Tibial nerve (tissue), 4 donors: ENCODE measurements at regions not wholly inside any gene's neighbourhood (a gene's known extent, or its start where the extent isn't known, plus 50 kb on each side); places are given as distances from the start of the nearest gene placed in this dataset.
A peak's percentile ranks its signal among the peaks of the same experiment; 100 is the strongest.

Experiments
- DNase-seq, 2 donors: peaks; one replicate each; pipeline ENCODE4 v3.0.0-alpha.2; 2019; ENCODE audit warnings: low spot score in 2 of 2
- H3K27ac ChIP-seq, 4 donors: fragments of 200-600 bp; sonication (generic) in 3 of 4; one replicate each; pipeline ENCODE4 v1.5.1; 2017 to 2019; ENCODE audit warnings: mild to moderate bottlenecking in 1 of 4
- H3K27me3 ChIP-seq, 2 donors: fragments of 200-600 bp; sonication (generic) in 1 of 2; one replicate each; pipeline versions ENCODE4 v1.5.1 to v1.6.0; 2017 to 2019
- H3K36me3 ChIP-seq, 3 donors: fragments of 200-600 bp; sonication (generic); one replicate each; pipeline ENCODE4 v1.5.1; 2018 to 2019
- H3K4me1 ChIP-seq, 4 donors: fragments of 200-600 bp; sonication (generic) in 3 of 4; one replicate each; pipeline ENCODE4 v1.5.1; 2017 to 2019
- H3K4me3 ChIP-seq, 4 donors: fragments of 200-600 bp; sonication (generic) in 3 of 4; one replicate each; pipeline ENCODE4 v1.5.1; 2017 to 2019; ENCODE audit warnings: mild to moderate bottlenecking in 1 of 4, moderate library complexity in 1 of 4
- H3K9me3 ChIP-seq, 4 donors: fragments of 200-600 bp; sonication (generic) in 3 of 4; one replicate each; pipeline ENCODE4 v1.5.1; 2017 to 2019
- EP300 ChIP-seq, 2 donors: sonication (generic); formaldehyde crosslinking; IDR thresholded peaks; one replicate each; pipeline ENCODE4 v1.6.1; 2017; ENCODE audit warnings: antibody characterized with exemption in 2 of 2, mild to moderate bottlenecking in 1 of 2
- POLR2A ChIP-seq, 2 donors: fragments of 450-650 bp; IDR thresholded peaks; one replicate each; pipeline ENCODE4 v1.6.1; 2017; ENCODE audit warnings: antibody characterized with exemption in 2 of 2, mild to moderate bottlenecking in 2 of 2, moderate library complexity in 2 of 2
- WGBS, 2 donors: methylation state at CpG; one replicate each; pipeline ENCODE4 v1.1.5; 2018; 5-methylcytosine and 5-hydroxymethylcytosine counted together
- TF ChIP-seq, protein P1 (sequence below), 5 experiments: fragments of 200-600 bp in 3 of 5; fragments of 450-650 bp in 2 of 5; sonication (generic) in 3 of 5; IDR thresholded peaks; one replicate each; pipeline ENCODE4 v1.5.1; 2016 to 2019; ENCODE audit warnings: antibody characterized with exemption in 5 of 5, mild to moderate bottlenecking in 3 of 5, moderate library complexity in 2 of 5

DNA sequence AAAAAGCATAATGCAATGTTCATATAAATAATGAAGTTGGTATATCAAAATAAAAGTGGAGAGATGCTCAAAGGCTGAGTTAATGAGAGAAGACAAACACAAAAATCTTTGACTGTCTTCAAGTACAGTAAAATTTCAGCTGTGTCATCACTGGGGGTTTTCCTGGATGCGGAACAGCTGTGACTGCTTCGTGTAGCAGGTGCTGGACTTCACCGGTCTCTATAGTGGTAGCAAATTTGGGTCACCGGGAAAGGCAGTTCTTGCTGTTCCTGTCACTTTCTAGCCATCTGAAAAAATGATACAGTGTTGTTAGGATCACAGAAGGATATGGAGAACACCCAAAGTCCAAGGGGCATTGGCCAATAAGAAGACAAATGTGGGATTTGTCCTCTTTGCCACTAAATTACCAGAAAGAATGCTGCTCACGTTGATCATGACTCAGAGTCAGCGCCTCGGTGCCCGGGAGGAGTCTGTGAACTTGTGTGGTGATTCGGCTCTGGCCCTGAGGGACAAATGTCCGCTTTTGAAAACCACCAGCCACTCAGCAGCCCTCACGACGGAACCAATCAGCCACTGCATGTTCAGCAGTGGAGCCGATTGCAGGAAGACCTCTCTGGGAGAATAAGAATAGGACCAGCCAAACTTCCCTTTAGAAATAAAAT, 230.1 kb upstream of the FAT1 start:
- DNase-seq, result peak; percentile 39 to 57
- H3K4me1 ChIP-seq, result no peaks in the 10 kb centered on the region
- H3K9me3 ChIP-seq, result no peaks in the 10 kb centered on the region
- no peak overlapping the region for H3K4me3 ChIP-seq
- WGBS, 2 donors, result 60 to 83% methylated on average over 13 of the region's 13 CpGs
- H3K36me3 ChIP-seq, result no peaks in the 10 kb centered on the region
- TF ChIP-seq, protein P1, sequence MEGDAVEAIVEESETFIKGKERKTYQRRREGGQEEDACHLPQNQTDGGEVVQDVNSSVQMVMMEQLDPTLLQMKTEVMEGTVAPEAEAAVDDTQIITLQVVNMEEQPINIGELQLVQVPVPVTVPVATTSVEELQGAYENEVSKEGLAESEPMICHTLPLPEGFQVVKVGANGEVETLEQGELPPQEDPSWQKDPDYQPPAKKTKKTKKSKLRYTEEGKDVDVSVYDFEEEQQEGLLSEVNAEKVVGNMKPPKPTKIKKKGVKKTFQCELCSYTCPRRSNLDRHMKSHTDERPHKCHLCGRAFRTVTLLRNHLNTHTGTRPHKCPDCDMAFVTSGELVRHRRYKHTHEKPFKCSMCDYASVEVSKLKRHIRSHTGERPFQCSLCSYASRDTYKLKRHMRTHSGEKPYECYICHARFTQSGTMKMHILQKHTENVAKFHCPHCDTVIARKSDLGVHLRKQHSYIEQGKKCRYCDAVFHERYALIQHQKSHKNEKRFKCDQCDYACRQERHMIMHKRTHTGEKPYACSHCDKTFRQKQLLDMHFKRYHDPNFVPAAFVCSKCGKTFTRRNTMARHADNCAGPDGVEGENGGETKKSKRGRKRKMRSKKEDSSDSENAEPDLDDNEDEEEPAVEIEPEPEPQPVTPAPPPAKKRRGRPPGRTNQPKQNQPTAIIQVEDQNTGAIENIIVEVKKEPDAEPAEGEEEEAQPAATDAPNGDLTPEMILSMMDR (IDR thresholded peaks at IDR 0.05), result no peak
- TF ChIP-seq EP300 (IDR thresholded peaks at IDR 0.05) (no peak), POLR2A (IDR thresholded peaks at IDR 0.05) (no peak)
- H3K27ac ChIP-seq, result no peak overlapping the region
- H3K27me3 ChIP-seq, result no peaks in the 10 kb centered on the region

DNA sequence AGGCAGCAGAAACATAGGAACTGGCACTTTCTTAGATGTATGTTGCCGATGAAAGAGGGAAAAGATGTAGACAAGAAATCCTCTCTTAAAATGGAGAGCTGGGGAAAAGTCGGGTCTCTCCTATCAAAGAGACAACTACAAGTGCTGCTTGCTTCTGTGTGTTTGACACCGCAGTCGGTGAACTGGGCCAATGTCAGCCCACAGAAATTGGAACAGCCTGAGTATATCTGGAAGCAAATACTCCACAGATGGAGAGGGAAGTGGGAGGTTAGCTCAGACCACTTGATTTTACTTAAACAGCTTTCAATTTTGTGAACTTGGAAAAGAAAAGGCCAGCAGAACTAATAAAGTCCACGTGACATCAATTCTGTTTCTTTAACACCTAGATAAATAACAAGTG, 230.9 kb upstream of the FAT1 start:
- Histone ChIP-seq H3K4me3 (no peak overlapping the region), H3K4me1 (no peaks in the 10 kb centered on the region), H3K9me3 (no peaks in the 10 kb centered on the region), H3K36me3 (no peaks in the 10 kb centered on the region), H3K27ac (no peak overlapping the region), H3K27me3 (no peaks in the 10 kb centered on the region)
- 66 to 72% methylated on average over 5 of the region's 5 CpGs for WGBS, 2 donors
- DNase-seq, result no peak
- TF ChIP-seq, protein P1 (IDR thresholded peaks at IDR 0.05), result no peak
- no peak for TF ChIP-seq EP300 (IDR thresholded peaks at IDR 0.05)
- TF ChIP-seq POLR2A (IDR thresholded peaks at IDR 0.05), result no peak

DNA sequence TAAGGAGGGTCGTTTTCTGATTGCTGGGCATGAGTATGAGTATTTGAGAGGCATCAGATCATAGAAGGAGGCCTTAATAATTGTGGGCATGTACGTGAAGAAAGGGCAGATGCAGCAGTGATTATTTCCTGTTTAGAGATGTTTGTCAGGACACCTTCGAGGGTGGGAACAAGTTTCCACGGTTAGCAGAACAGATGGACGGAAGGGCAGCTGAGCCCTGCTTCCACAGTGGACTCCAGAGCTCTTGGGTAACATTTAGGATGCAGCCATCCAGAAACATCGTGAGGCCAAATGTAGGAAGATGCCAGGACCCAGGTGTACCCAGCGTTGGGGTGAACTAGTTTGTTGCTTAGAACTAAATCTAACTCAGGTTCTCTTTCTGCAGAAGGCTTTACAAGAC, 231.3 kb upstream of the FAT1 start:
- no peaks in the 10 kb centered on the region for H3K36me3 ChIP-seq
- H3K4me3 ChIP-seq, result no peak overlapping the region
- 75 to 76% methylated on average over 7 of the region's 7 CpGs for WGBS, 2 donors
- H3K27me3 ChIP-seq, result no peaks in the 10 kb centered on the region
- no peaks in the 10 kb centered on the region for H3K4me1 ChIP-seq
- H3K9me3 ChIP-seq, result no peaks in the 10 kb centered on the region
- DNase-seq, result no peak
- no peak for TF ChIP-seq EP300 (IDR thresholded peaks at IDR 0.05)
- no peak for TF ChIP-seq POLR2A (IDR thresholded peaks at IDR 0.05)
- TF ChIP-seq, protein P1 (IDR thresholded peaks at IDR 0.05), result no peak
- no peak overlapping the region for H3K27ac ChIP-seq

DNA sequence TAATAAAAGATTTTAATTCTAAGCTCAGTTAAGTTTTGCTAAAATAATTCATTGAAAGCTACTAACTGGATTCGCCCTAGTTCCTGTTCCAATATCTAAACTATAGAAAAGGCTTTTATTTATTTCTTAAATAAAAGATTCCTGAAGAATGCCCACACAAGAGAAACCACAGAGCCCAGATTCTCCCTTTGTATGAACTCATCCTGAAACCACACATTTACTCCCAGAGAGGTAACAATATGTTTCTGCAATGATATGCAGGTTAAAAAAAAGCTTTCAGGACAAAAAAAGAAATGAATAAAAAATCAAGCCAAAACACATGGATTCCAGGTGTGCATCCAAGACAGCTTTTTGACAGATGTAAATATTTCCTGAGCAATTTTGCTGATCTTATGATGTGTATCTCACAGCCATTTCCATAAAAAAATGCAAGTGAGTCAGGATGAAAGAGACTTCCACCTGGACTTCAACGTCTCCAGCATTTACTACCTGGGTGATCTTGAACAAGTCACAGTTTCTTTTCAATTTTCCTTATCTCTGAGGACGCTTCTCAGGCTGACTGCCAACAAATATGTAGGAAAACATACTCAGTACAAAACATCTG, 234.4 kb upstream of the FAT1 start:
- Histone ChIP-seq H3K27ac (no peak overlapping the region), H3K4me3 (no peak overlapping the region), H3K36me3 (no peaks in the 10 kb centered on the region), H3K27me3 (no peaks in the 10 kb centered on the region), H3K9me3 (no peaks in the 10 kb centered on the region), H3K4me1 (no peaks in the 10 kb centered on the region)
- TF ChIP-seq POLR2A (IDR thresholded peaks at IDR 0.05) (no peak), EP300 (IDR thresholded peaks at IDR 0.05) (no peak)
- TF ChIP-seq, protein P1 (IDR thresholded peaks at IDR 0.05), result no peak
- DNase-seq, result no peak
- WGBS, 2 donors, result 70 to 77% methylated on average over 3 of the region's 3 CpGs

DNA sequence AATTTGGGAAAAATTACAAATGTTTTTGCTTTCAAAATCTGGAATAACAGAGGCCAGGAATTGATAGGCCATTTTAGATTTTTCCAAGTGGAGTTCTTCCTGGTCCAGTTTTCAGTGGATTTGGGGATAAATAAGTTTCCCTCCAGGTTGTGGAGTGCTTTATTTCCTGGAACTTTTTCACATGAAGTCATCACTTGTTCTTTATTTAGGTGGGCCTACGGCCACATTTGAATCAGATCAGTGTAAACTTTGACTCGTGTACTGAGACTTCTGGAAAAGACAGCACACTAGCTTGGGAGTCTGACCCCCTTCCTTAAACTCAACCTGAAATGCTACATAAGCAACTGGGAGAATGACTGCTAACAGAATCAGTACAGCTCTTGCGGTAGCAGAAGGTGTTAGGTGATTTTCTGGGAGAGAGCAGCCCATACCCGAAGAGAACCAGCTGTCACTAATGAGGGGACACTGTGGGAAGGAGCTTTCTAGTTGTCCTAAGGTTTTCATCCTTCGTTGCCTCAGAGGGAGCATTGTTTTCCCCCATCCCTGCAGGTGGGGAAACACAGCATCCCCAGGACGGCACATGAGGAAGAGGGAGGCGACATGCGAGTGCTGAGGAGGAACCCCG, 235.2 kb upstream of the FAT1 start:
- Histone ChIP-seq H3K4me1 (no peaks in the 10 kb centered on the region), H3K9me3 (no peaks in the 10 kb centered on the region), H3K27ac (no peak overlapping the region), H3K27me3 (no peaks in the 10 kb centered on the region), H3K36me3 (no peaks in the 10 kb centered on the region), H3K4me3 (no peak overlapping the region)
- TF ChIP-seq POLR2A (IDR thresholded peaks at IDR 0.05) (no peak), EP300 (IDR thresholded peaks at IDR 0.05) (no peak)
- TF ChIP-seq, protein P1 (IDR thresholded peaks at IDR 0.05), result no peak
- 67 to 70% methylated on average over 9 of the region's 9 CpGs for WGBS, 2 donors
- DNase-seq, result no peak
